Lower leg skin (tissue), 3 donors: ENCODE measurements at regions not wholly inside any gene's neighbourhood (a gene's known extent, or its start where the extent isn't known, plus 50 kb on each side); places are given as distances from the start of the nearest gene placed in this dataset.

Experiments
- CTCF ChIP-seq, 3 donors: fragments of 450-650 bp; IDR thresholded peaks; one replicate each; pipeline ENCODE4 v1.5.1; 2016; ENCODE audit warnings: antibody characterized with exemption in 3 of 3, mild to moderate bottlenecking in 3 of 3, moderate library complexity in 2 of 3
- POLR2A ChIP-seq, 2 donors: fragments of 450-650 bp; IDR thresholded peaks; one replicate each; pipeline ENCODE4 v1.6.1; 2016 to 2017; ENCODE audit warnings: antibody characterized with exemption in 2 of 2, mild to moderate bottlenecking in 1 of 2, moderate library complexity in 1 of 2

- TF ChIP-seq POLR2A (IDR thresholded peaks at IDR 0.05): no peak
- TF ChIP-seq CTCF (IDR thresholded peaks at IDR 0.05): no peak
These were observed 62.3 kb upstream of the AHR start for GRCh38 chr7:17236171-17236570.
